K562 (cell line): ENCODE measurements at regions not wholly inside any gene's neighbourhood (a gene's known extent, or its start where the extent isn't known, plus 50 kb on each side); places are given as distances from the start of the nearest gene placed in this dataset.

Source experiments
- CTCF ChIP-seq, 3 experiments: IDR thresholded peaks in 2 of 3; conservative IDR thresholded peaks in 1 of 3; 2 replicates each; pipeline ENCODE4 v1.5.1; 2011 to 2012; ENCODE audit warnings: low read length in 3 of 3, mild to moderate bottlenecking in 3 of 3, control low read depth in 2 of 3, improper control_type of control experiment in 1 of 3, inconsistent platforms in 1 of 3, low read depth in 1 of 3, mixed read lengths in 1 of 3, moderate library complexity in 1 of 3; ENCODE audit not compliant: insufficient read depth in 2 of 3
- ETV6 ChIP-seq, 3 experiments: fragments of 150-350 bp in 1 of 3; sonication (generic) in 1 of 3; formaldehyde crosslinking in 1 of 3; IDR thresholded peaks; 2 replicates each; pipeline versions ENCODE4 v1.6.1 to v1.8.0; 2014 to 2022; ENCODE audit warnings: borderline replicate concordance in 2 of 3, low read depth in 2 of 3, antibody characterized with exemption in 1 of 3, low read length in 1 of 3, mild to moderate bottlenecking in 1 of 3, missing genetic modification reagents in 1 of 3
- NRF1 ChIP-seq, 2 experiments: fragments of 450-650 bp; IDR thresholded peaks in 1 of 2; conservative IDR thresholded peaks in 1 of 2; 2 replicates each; pipeline ENCODE4 v1.6.1; 2014; ENCODE audit warnings: mild to moderate bottlenecking in 2 of 2
- TF ChIP-seq, protein P1 (sequence below): sonication (generic); formaldehyde crosslinking; IDR thresholded peaks from 2 replicates; pipeline ENCODE4 v1.8.1; 2023; ENCODE audit warnings: mild to moderate bottlenecking, missing genetic modification reagents

DNA sequence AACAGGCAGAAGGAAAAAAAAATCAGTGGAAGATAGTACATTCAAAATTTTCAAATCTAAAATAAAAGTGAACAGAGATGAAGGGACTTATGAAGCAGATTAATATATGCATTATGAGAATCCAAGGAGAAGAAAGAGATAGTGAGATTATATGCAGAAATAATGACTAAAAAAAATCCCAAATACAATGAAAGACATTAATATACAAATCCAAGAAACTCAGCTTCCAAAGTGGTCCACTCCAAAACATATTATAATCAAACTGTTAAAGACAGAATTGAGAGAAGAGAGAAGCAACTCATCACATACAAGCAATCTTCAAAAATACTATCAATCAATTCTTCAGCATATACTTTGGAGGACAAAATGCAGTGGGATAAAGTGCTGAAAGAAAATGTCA lies 73.5 kb upstream of the CARMIL1 start:
- no peak for TF ChIP-seq CTCF (IDR thresholded peaks at IDR 0.05 in 2 of 3, conservative IDR thresholded peaks at IDR 0.05 in 1 of 3; ENCODE audit: insufficient read depth in 2 of 3, low read depth in 1 of 3, low read length in 3 of 3)
- TF ChIP-seq NRF1 (conservative IDR thresholded peaks at IDR 0.05 in 1 of 2, IDR thresholded peaks at IDR 0.05 in 1 of 2), result no peak
- no peak for TF ChIP-seq ETV6 (IDR thresholded peaks at IDR 0.05; ENCODE audit: borderline replicate concordance in 1 of 2, low read depth in 2 of 2, low read length in 1 of 2)
- TF ChIP-seq ETV6 (CRISPR knock-in tag; IDR thresholded peaks at IDR 0.05; ENCODE audit: borderline replicate concordance), result no peak
- TF ChIP-seq, protein P1, sequence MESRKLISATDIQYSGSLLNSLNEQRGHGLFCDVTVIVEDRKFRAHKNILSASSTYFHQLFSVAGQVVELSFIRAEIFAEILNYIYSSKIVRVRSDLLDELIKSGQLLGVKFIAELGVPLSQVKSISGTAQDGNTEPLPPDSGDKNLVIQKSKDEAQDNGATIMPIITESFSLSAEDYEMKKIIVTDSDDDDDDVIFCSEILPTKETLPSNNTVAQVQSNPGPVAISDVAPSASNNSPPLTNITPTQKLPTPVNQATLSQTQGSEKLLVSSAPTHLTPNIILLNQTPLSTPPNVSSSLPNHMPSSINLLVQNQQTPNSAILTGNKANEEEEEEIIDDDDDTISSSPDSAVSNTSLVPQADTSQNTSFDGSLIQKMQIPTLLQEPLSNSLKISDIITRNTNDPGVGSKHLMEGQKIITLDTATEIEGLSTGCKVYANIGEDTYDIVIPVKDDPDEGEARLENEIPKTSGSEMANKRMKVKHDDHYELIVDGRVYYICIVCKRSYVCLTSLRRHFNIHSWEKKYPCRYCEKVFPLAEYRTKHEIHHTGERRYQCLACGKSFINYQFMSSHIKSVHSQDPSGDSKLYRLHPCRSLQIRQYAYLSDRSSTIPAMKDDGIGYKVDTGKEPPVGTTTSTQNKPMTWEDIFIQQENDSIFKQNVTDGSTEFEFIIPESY (CRISPR knock-in tag), result no peak
